Esophagus muscularis mucosa (tissue), 4 donors: ENCODE measurements at regions not wholly inside any gene's neighbourhood (a gene's known extent, or its start where the extent isn't known, plus 50 kb on each side); places are given as distances from the start of the nearest gene placed in this dataset.

Experiments used
- DNase-seq: peaks from one replicate; pipeline ENCODE4 v3.0.0-alpha.2; 2017; ENCODE audit errors: extremely low spot score
- H3K27ac ChIP-seq, 4 donors: fragments of 200-600 bp; sonication (generic); replicated peaks in 1 of 4; 1 replicate in 3 of 4; 2 replicates in 1 of 4; pipeline ENCODE4 v1.5.1; 2016 to 2019; ENCODE audit warnings: mild to moderate bottlenecking in 1 of 4
- H3K27me3 ChIP-seq, 4 donors: fragments of 200-600 bp; sonication (generic); one replicate each; pipeline versions ENCODE4 v1.5.1 to v1.6.0; 2016 to 2019
- H3K36me3 ChIP-seq, 4 donors: fragments of 200-600 bp; sonication (generic); one replicate each; pipeline ENCODE4 v1.5.1; 2016 to 2019
- H3K4me1 ChIP-seq, 4 donors: fragments of 200-600 bp; sonication (generic); one replicate each; pipeline ENCODE4 v1.5.1; 2016 to 2019
- H3K4me3 ChIP-seq, 4 donors: fragments of 200-600 bp; sonication (generic); 1 replicate in 2 of 4; 2 replicates in 2 of 4; pipeline ENCODE4 v1.5.1; 2016 to 2019; ENCODE audit warnings: mild to moderate bottlenecking in 4 of 4, moderate library complexity in 1 of 4
- H3K9me3 ChIP-seq, 4 donors: fragments of 200-600 bp; sonication (generic); 1 replicate in 3 of 4; 2 replicates in 1 of 4; pipeline ENCODE4 v1.5.1; 2016 to 2019
- EP300 ChIP-seq: sonication (generic); formaldehyde crosslinking; IDR thresholded peaks from one replicate; pipeline ENCODE4 v1.6.1; 2017; ENCODE audit warnings: antibody characterized with exemption
- POLR2A ChIP-seq: fragments of 450-650 bp; IDR thresholded peaks from one replicate; pipeline ENCODE4 v1.6.1; 2017; ENCODE audit warnings: antibody characterized with exemption, moderate library complexity, mild to moderate bottlenecking, low read depth
- POLR2AphosphoS5 ChIP-seq, 2 donors: sonication (generic); formaldehyde crosslinking; IDR thresholded peaks; one replicate each; pipeline ENCODE4 v1.6.1; 2017; ENCODE audit warnings: antibody characterized with exemption in 2 of 2
- WGBS: methylation state at CpG from one replicate; pipeline ENCODE4 v1.1.5; 2018; 5-methylcytosine and 5-hydroxymethylcytosine counted together
- intact Hi-C: fragments of 100-400 bp; cut with DNase I; formaldehyde crosslinking; loops from one replicate; pipeline ENCODE4 v1.15.1; 2023
- TF ChIP-seq, protein P1 (sequence below), 3 experiments: fragments of 200-600 bp in 2 of 3; fragments of 450-650 bp in 1 of 3; sonication (generic) in 2 of 3; IDR thresholded peaks; one replicate each; pipeline ENCODE4 v1.5.1; 2017 to 2019; ENCODE audit warnings: antibody characterized with exemption in 3 of 3, mild to moderate bottlenecking in 2 of 3, moderate library complexity in 1 of 3

- no peaks in the 10 kb centered on the region for H3K36me3 ChIP-seq
- H3K27ac ChIP-seq: no peak overlapping the region
- intact Hi-C loops: no loop called here
- H3K4me1 ChIP-seq: peaks cover 0 to 5% (median 1%) of the 10 kb centered on the region in 4 donors
- H3K4me3 ChIP-seq: no peak overlapping the region
- no peaks in the 10 kb centered on the region for H3K27me3 ChIP-seq
- WGBS: 64% methylated on average over 4 of the region's 4 CpGs
- DNase-seq: no peak
- TF ChIP-seq POLR2AphosphoS5 (IDR thresholded peaks at IDR 0.05): no peak
- no peak for TF ChIP-seq POLR2A
- TF ChIP-seq EP300: no peak
- TF ChIP-seq, protein P1, sequence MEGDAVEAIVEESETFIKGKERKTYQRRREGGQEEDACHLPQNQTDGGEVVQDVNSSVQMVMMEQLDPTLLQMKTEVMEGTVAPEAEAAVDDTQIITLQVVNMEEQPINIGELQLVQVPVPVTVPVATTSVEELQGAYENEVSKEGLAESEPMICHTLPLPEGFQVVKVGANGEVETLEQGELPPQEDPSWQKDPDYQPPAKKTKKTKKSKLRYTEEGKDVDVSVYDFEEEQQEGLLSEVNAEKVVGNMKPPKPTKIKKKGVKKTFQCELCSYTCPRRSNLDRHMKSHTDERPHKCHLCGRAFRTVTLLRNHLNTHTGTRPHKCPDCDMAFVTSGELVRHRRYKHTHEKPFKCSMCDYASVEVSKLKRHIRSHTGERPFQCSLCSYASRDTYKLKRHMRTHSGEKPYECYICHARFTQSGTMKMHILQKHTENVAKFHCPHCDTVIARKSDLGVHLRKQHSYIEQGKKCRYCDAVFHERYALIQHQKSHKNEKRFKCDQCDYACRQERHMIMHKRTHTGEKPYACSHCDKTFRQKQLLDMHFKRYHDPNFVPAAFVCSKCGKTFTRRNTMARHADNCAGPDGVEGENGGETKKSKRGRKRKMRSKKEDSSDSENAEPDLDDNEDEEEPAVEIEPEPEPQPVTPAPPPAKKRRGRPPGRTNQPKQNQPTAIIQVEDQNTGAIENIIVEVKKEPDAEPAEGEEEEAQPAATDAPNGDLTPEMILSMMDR (IDR thresholded peaks at IDR 0.05): no peak
- no peaks in the 10 kb centered on the region for H3K9me3 ChIP-seq
Observed at GRCh38 chrX:138858951-138859350, 147.4 kb upstream of the FGF13 start.

DNA sequence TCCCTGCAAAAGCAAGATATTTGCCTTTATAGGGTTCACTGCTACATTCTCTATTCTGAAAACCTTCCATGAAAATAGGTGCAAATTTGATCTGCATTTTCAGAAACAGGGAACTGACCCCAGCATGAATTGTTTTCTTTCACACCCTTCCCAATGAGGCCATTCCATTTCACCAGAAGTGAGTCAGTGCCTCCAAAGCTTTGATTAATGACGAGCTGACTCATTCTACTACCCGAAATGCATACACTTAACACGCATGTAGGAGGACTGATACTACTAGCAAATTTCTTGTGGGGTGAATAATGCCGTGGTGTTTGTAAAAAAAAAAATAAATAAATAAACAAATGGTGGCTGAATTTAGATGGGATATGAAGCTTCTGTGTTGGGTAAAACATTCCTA lies 146.9 kb upstream of the FGF13 start:
- Histone ChIP-seq H3K4me1 (peaks cover 0 to 8% (median 3%) of the 10 kb centered on the region in 4 donors), H3K27ac (no peak overlapping the region), H3K27me3 (no peaks in the 10 kb centered on the region), H3K9me3 (no peaks in the 10 kb centered on the region), H3K36me3 (no peaks in the 10 kb centered on the region), H3K4me3 (no peak overlapping the region)
- intact Hi-C loops: no loop called here
- 56% methylated on average over 4 of the region's 4 CpGs for WGBS
- DNase-seq: no peak
- no peak for TF ChIP-seq POLR2A
- TF ChIP-seq, protein P1 (IDR thresholded peaks at IDR 0.05): no peak
- TF ChIP-seq EP300: no peak
- no peak for TF ChIP-seq POLR2AphosphoS5 (IDR thresholded peaks at IDR 0.05)

GRCh38 chrX:138856881-138857604 lies 145.5 kb upstream of the FGF13 start:
- no peak for DNase-seq
- H3K4me1 ChIP-seq: peaks cover 0 to 8% (median 3%) of the 10 kb centered on the region in 4 donors
- no peaks in the 10 kb centered on the region for H3K9me3 ChIP-seq
- intact Hi-C loops: no loop called here
- H3K4me3 ChIP-seq: no peak overlapping the region
- no peaks in the 10 kb centered on the region for H3K36me3 ChIP-seq
- TF ChIP-seq EP300 (no peak), POLR2AphosphoS5 (IDR thresholded peaks at IDR 0.05) (no peak), POLR2A (no peak)
- TF ChIP-seq, protein P1 (IDR thresholded peaks at IDR 0.05): no peak
- H3K27me3 ChIP-seq: no peaks in the 10 kb centered on the region
- WGBS: 72% methylated on average over 12 of the region's 12 CpGs
- no peak overlapping the region for H3K27ac ChIP-seq

DNA sequence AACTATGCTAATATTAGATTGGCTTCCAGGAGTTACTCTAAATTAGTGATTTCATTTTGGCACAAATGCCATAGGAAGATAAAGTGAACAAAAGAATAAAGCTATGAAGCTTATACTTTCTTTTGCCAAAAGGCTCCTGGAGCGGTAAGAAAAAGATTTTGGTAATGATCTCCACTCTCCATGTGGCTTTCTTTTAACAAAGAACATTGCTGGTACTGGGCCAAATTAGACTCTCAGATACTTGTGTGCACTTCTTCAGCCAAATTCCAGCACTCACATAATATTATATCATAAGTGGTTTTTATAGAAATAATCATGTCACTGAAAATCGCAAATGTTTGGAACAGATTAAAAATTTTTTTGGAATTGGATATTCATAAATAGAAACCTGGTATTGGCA lies 142.4 kb upstream of the FGF13 start:
- Histone ChIP-seq H3K4me1 (peaks cover 0 to 8% (median 3%) of the 10 kb centered on the region in 4 donors), H3K27me3 (no peaks in the 10 kb centered on the region), H3K4me3 (no peak overlapping the region), H3K27ac (no peak overlapping the region), H3K9me3 (no peaks in the 10 kb centered on the region), H3K36me3 (no peaks in the 10 kb centered on the region)
- intact Hi-C loops: no loop called here
- TF ChIP-seq EP300 (no peak), POLR2A (no peak), POLR2AphosphoS5 (IDR thresholded peaks at IDR 0.05) (no peak)
- TF ChIP-seq, protein P1 (IDR thresholded peaks at IDR 0.05): no peak
- no peak for DNase-seq
- 65% methylated on average over 2 of the region's 2 CpGs for WGBS

GRCh38 chrX:138849521-138849920 lies 138.0 kb upstream of the FGF13 start:
- no peaks in the 10 kb centered on the region for H3K36me3 ChIP-seq
- no peaks in the 10 kb centered on the region for H3K9me3 ChIP-seq
- no peak for DNase-seq
- H3K4me1 ChIP-seq: peaks cover 0 to 8% (median 3%) of the 10 kb centered on the region in 4 donors
- no peaks in the 10 kb centered on the region for H3K27me3 ChIP-seq
- intact Hi-C loops: no loop called here
- H3K27ac ChIP-seq: no peak overlapping the region
- WGBS: 84% methylated on average over 2 of the region's 2 CpGs
- TF ChIP-seq, protein P1 (IDR thresholded peaks at IDR 0.05): no peak
- TF ChIP-seq POLR2A: no peak
- no peak for TF ChIP-seq POLR2AphosphoS5 (IDR thresholded peaks at IDR 0.05)
- TF ChIP-seq EP300: no peak
- H3K4me3 ChIP-seq: no peak overlapping the region
